GM23248 (cell line): ENCODE measurements at regions not wholly inside any gene's neighbourhood (a gene's known extent, or its start where the extent isn't known, plus 50 kb on each side); places are given as distances from the start of the nearest gene placed in this dataset.

ENCODE experiments used
- DNase-seq: peaks from one replicate; pipeline ENCODE4 v3.0.0-alpha.2; 2015
- H2AFZ ChIP-seq: fragments of 200-600 bp; sonication (generic); 2 replicates; pipeline ENCODE4 v1.6.1; 2016; ENCODE audit warnings: antibody characterized with exemption
- H3F3A ChIP-seq: fragments of 200-600 bp; sonication (generic); 2 replicates; pipeline ENCODE4 v1.6.1; 2016; ENCODE audit warnings: mild to moderate bottlenecking, antibody characterized with exemption, mixed run types; ENCODE audit not compliant: insufficient read depth
- H3K27ac ChIP-seq: fragments of 200-600 bp; sonication (generic); 2 replicates; pipeline ENCODE4 v1.5.1; 2016; ENCODE audit warnings: mild to moderate bottlenecking
- H3K27me3 ChIP-seq: fragments of 200-600 bp; sonication (generic); replicated peaks from 2 replicates; pipeline ENCODE4 v1.6.1; 2016; ENCODE audit warnings: mild to moderate bottlenecking; ENCODE audit not compliant: insufficient read depth
- H3K36me3 ChIP-seq: fragments of 200-600 bp; sonication (generic); 2 replicates; pipeline ENCODE4 v1.6.1; 2016; ENCODE audit warnings: low read depth, mild to moderate bottlenecking
- H3K4me1 ChIP-seq: fragments of 200-600 bp; sonication (generic); 2 replicates; pipeline ENCODE4 v1.6.1; 2016; ENCODE audit warnings: mild to moderate bottlenecking; ENCODE audit not compliant: insufficient read depth
- H3K4me2 ChIP-seq: fragments of 200-600 bp; sonication (generic); one replicate; pipeline ENCODE4 v1.6.1; 2016; ENCODE audit warnings: mild to moderate bottlenecking; ENCODE audit not compliant: unreplicated experiment
- H3K4me3 ChIP-seq: fragments of 200-600 bp; sonication (generic); 2 replicates; pipeline ENCODE4 v1.5.1; 2016; ENCODE audit warnings: mild to moderate bottlenecking
- H3K79me2 ChIP-seq: fragments of 200-600 bp; sonication (generic); 2 replicates; pipeline ENCODE4 v1.6.1; 2016; ENCODE audit warnings: mild to moderate bottlenecking; ENCODE audit not compliant: insufficient read depth
- H3K9ac ChIP-seq: fragments of 200-600 bp; sonication (generic); 2 replicates; pipeline ENCODE4 v1.6.1; 2016; ENCODE audit warnings: mild to moderate bottlenecking
- H3K9me2 ChIP-seq: fragments of 200-600 bp; sonication (generic); 2 replicates; pipeline ENCODE4 v1.6.1; 2016; ENCODE audit warnings: mixed run types, mild to moderate bottlenecking, moderate library complexity; ENCODE audit not compliant: insufficient read depth
- H3K9me3 ChIP-seq: fragments of 200-600 bp; sonication (generic); one replicate; pipeline ENCODE4 v1.6.1; 2017; ENCODE audit warnings: low read depth
- H4K20me1 ChIP-seq: fragments of 200-600 bp; sonication (generic); 2 replicates; pipeline ENCODE4 v1.6.0; 2016; ENCODE audit not compliant: insufficient read depth
- EZH2 ChIP-seq: fragments of 200-600 bp; sonication (generic); IDR thresholded peaks from 2 replicates; pipeline ENCODE4 v1.6.1; 2018; ENCODE audit warnings: antibody characterized with exemption, mild to moderate bottlenecking; ENCODE audit not compliant: insufficient read depth, poor library complexity, severe bottlenecking
- EZH2phosphoT487 ChIP-seq: fragments of 200-600 bp; sonication (generic); IDR thresholded peaks from 2 replicates; pipeline ENCODE4 v1.6.1; 2018; ENCODE audit warnings: antibody characterized with exemption, moderate library complexity, mild to moderate bottlenecking, low read depth; ENCODE audit not compliant: insufficient read depth
- WGBS, 2 experiments: methylation state at CpG; one replicate each; pipeline ENCODE4 v1.1.6; 2015 to 2017; ENCODE audit warnings: low lambda C conversion rate in 2 of 2, low coverage in 1 of 2; ENCODE audit errors: missing lambda C conversion rate in 2 of 2; 5-methylcytosine and 5-hydroxymethylcytosine counted together
- in situ Hi-C: fragments of 300-500 bp; cut with MboI; formaldehyde crosslinking; loops from 2 replicates; pipeline ENCODE4 v1.15.0; 2020

DNA sequence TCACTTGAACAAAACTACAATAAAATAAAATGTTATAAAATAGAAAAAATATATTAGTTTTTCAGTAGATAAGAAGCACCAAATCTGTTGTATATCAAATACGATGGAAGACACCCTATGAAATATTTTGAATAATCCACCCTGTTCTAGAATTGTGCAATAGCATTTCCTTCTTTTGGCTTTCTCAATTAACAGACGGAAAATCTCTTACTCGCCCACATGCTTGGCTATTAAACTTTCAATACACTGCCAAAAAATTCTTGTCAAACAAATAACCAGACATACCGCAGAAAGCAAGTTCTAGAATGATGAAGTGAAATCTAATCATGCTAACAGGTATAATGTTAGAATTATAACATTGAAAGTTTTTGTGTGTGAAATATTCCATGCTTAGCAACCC is 671.6 kb upstream of the SLIT2 start:
- in situ Hi-C loops: no loop called here
- WGBS, 2 experiments: 4 to 9% methylated on average over 4 of the region's 4 CpGs
- Histone ChIP-seq H3K27ac (peak overlapping the region; percentile 31), H3K36me3 (no peaks in the 10 kb centered on the region), H3K9me3 (no peaks in the 10 kb centered on the region), H3F3A (peaks cover 10% of the 10 kb centered on the region; the same call in 1 of the 2 replicates), H3K79me2 (no peaks in the 10 kb centered on the region), H2AFZ (0 out of 2 replicates have a peak overlapping the region, but pooled peaks have one; percentile 22), H3K9me2 (no peaks in the 10 kb centered on the region; the same call in 1 of the 2 replicates), H4K20me1 (no peaks in the 10 kb centered on the region), H3K4me2 (peak overlapping the region; percentile 46), H3K4me1 (peaks cover 25% of the 10 kb centered on the region), H3K27me3 (no peaks in the 10 kb centered on the region), H3K4me3 (peak overlapping the region; percentile 26; the same call in 1 of the 2 replicates), H3K9ac (no peak overlapping the region)
- DNase-seq: peak; percentile 58
- TF ChIP-seq EZH2 (no peak), EZH2phosphoT487 (no peak)

DNA sequence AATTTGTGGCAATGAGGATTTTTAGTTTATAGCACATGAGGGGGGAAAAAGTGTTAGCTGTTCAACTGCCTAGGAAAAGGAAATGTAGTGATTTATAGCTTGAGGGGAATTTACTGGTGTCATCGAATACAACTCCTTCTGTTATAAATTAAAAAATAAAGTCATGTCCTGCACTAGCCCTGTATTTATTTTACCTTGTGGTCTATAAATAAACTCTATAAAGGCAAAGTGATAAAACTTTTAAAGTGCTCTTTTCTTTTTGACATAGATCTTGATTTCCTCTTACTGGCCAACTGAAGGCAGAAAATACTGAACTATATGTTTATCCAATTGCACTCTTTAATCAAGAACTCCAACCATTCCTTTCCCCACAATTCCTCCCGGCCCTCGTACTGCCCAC is 672.1 kb upstream of the SLIT2 start:
- Histone ChIP-seq H3K9me3 (no peaks in the 10 kb centered on the region), H4K20me1 (no peaks in the 10 kb centered on the region), H3K79me2 (no peaks in the 10 kb centered on the region), H3K4me3 (no peak overlapping the region), H3K4me2 (no peak overlapping the region), H3K27me3 (no peaks in the 10 kb centered on the region), H3F3A (peaks cover 10% of the 10 kb centered on the region; the same call in 1 of the 2 replicates), H3K9me2 (no peaks in the 10 kb centered on the region; the same call in 1 of the 2 replicates), H3K9ac (no peak overlapping the region), H3K27ac (no peak overlapping the region), H2AFZ (no peak overlapping the region), H3K4me1 (peaks cover 25% of the 10 kb centered on the region), H3K36me3 (no peaks in the 10 kb centered on the region)
- no peak for DNase-seq
- TF ChIP-seq EZH2: no peak
- no peak for TF ChIP-seq EZH2phosphoT487
- 70 to 73% methylated on average over 3 of the region's 3 CpGs for WGBS, 2 experiments
- in situ Hi-C loops: no loop called here

DNA sequence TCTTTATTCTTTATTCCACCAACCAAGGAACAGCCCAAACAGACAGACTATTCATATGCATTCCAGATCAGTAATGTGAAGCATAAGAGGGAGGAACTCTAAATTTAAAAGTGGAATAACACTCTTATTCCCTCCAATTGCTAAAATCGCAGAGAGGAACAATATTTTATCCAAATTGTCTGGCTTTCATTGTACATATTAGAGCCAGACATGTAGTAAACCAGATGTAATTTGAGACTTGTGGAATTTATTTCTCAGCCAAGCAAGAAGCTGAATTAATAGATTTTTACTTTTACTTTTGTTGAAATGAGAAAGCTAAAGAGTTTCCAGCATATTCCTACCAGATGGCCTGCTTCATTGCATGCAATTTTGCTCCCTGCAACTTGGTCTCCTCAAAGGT is 674.6 kb upstream of the SLIT2 start:
- H3K79me2 ChIP-seq: no peaks in the 10 kb centered on the region
- no peak overlapping the region for H2AFZ ChIP-seq
- no peak overlapping the region for H3K9ac ChIP-seq
- H3K27ac ChIP-seq: no peak overlapping the region
- H3K27me3 ChIP-seq: no peaks in the 10 kb centered on the region
- H3K36me3 ChIP-seq: no peaks in the 10 kb centered on the region
- H3K4me3 ChIP-seq: no peak overlapping the region
- peaks cover 12% of the 10 kb centered on the region for H3K4me1 ChIP-seq
- no peak for TF ChIP-seq EZH2
- TF ChIP-seq EZH2phosphoT487: no peak
- H3K4me2 ChIP-seq: no peak overlapping the region
- peak; percentile 3 for DNase-seq
- WGBS, 2 experiments: 13 to 38% methylated on average over 1 of the region's 1 CpG
- peaks cover 6% of the 10 kb centered on the region; the same call in 1 of the 2 replicates for H3F3A ChIP-seq
- H3K9me2 ChIP-seq: no peaks in the 10 kb centered on the region; the same call in 1 of the 2 replicates
- no peaks in the 10 kb centered on the region for H3K9me3 ChIP-seq
- in situ Hi-C loops: no loop called here
- no peaks in the 10 kb centered on the region for H4K20me1 ChIP-seq

DNA sequence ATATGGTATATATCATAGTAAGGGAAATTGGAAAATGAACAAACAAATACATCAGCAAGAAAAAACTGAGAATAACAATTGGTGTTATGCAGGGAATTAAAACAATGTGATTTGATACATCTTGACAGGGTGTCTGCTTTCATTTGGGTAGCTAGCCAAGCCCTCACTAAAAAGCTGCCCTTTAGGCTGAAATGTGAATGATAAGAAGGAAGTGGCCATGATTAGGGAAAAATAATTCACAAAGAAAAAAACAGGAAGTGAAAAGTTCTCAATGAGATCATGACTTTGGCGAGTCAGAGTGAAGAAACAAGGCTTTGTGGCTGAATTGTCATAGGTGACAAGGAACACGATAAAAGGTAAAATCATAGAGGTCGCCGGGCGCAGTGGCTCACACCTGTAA is 675.8 kb upstream of the SLIT2 start:
- 76 to 79% methylated on average over 5 of the region's 5 CpGs for WGBS, 2 experiments
- H3F3A ChIP-seq: peaks cover 6% of the 10 kb centered on the region; the same call in 1 of the 2 replicates
- no peak overlapping the region for H3K27ac ChIP-seq
- no peaks in the 10 kb centered on the region for H3K27me3 ChIP-seq
- no peak overlapping the region for H2AFZ ChIP-seq
- no peaks in the 10 kb centered on the region for H4K20me1 ChIP-seq
- no peaks in the 10 kb centered on the region for H3K36me3 ChIP-seq
- in situ Hi-C loops: no loop called here
- H3K9me2 ChIP-seq: no peaks in the 10 kb centered on the region
- H3K4me1 ChIP-seq: peaks cover 12% of the 10 kb centered on the region
- no peaks in the 10 kb centered on the region for H3K79me2 ChIP-seq
- no peak overlapping the region for H3K9ac ChIP-seq
- DNase-seq: no peak
- H3K4me2 ChIP-seq: no peak overlapping the region
- TF ChIP-seq EZH2phosphoT487 (no peak), EZH2 (no peak)
- H3K4me3 ChIP-seq: no peak overlapping the region
- H3K9me3 ChIP-seq: no peaks in the 10 kb centered on the region

DNA sequence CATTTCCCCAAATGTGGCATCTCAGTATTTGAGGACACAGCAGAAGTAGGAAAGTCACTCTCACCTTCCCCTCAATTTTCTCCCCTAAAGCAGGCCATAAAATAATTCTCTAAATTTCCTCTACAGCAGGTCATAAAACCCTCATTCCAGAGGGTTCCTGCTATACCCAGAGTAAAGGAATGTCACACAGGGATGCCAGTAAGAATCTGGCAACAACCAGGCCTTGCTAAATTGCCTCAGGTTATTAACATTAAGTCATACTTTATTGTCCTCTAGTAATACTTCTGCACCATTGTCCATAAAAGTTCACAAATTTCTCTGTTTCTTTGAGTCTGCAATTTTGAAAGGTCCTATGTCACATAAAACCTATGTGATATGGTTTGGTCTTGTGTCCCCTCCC is 685.7 kb upstream of the SLIT2 start:
- Histone ChIP-seq H2AFZ (no peak overlapping the region), H3F3A (no peaks in the 10 kb centered on the region), H3K9me2 (no peaks in the 10 kb centered on the region), H3K9me3 (no peaks in the 10 kb centered on the region), H3K4me2 (no peak overlapping the region), H3K36me3 (no peaks in the 10 kb centered on the region), H3K9ac (no peak overlapping the region), H3K4me1 (no peaks in the 10 kb centered on the region), H3K27me3 (no peaks in the 10 kb centered on the region), H3K79me2 (no peaks in the 10 kb centered on the region), H4K20me1 (no peaks in the 10 kb centered on the region), H3K27ac (no peak overlapping the region), H3K4me3 (no peak overlapping the region)
- no peak for DNase-seq
- in situ Hi-C loops: no loop called here
- TF ChIP-seq EZH2phosphoT487: no peak
- TF ChIP-seq EZH2: no peak
